Kidney epithelial cell (primary cell): ENCODE measurements at regions not wholly inside any gene's neighbourhood (a gene's known extent, or its start where the extent isn't known, plus 50 kb on each side); places are given as distances from the start of the nearest gene placed in this dataset.

Source experiments
- DNase-seq: peaks from one replicate; pipeline ENCODE4 v3.0.0-alpha.2; 2010; ENCODE audit warnings: low read depth
- H3K27me3 ChIP-seq: 2 replicates; pipeline ENCODE4 v1.6.0; 2011; ENCODE audit warnings: low read length; ENCODE audit not compliant: control insufficient read depth, insufficient read depth
- H3K36me3 ChIP-seq: 2 replicates; pipeline ENCODE4 v1.5.1; 2011; ENCODE audit warnings: low read length; ENCODE audit not compliant: control insufficient read depth, insufficient read depth
- H3K4me3 ChIP-seq: 2 replicates; pipeline ENCODE4 v1.5.1; 2011; ENCODE audit warnings: low read depth, mild to moderate bottlenecking, control low read depth, low read length
- TF ChIP-seq, protein P1 (sequence below): IDR thresholded peaks from 2 replicates; pipeline ENCODE4 v1.5.1; 2011; ENCODE audit warnings: mild to moderate bottlenecking, moderate library complexity, low read length, control low read depth, inconsistent platforms; ENCODE audit not compliant: insufficient read depth, poor library complexity, severe bottlenecking

GRCh38 chr6:62923728-62924127, 287.5 kb upstream of the FKBP1C start:
- H3K27me3 ChIP-seq: no peaks in the 10 kb centered on the region
- TF ChIP-seq, protein P1, sequence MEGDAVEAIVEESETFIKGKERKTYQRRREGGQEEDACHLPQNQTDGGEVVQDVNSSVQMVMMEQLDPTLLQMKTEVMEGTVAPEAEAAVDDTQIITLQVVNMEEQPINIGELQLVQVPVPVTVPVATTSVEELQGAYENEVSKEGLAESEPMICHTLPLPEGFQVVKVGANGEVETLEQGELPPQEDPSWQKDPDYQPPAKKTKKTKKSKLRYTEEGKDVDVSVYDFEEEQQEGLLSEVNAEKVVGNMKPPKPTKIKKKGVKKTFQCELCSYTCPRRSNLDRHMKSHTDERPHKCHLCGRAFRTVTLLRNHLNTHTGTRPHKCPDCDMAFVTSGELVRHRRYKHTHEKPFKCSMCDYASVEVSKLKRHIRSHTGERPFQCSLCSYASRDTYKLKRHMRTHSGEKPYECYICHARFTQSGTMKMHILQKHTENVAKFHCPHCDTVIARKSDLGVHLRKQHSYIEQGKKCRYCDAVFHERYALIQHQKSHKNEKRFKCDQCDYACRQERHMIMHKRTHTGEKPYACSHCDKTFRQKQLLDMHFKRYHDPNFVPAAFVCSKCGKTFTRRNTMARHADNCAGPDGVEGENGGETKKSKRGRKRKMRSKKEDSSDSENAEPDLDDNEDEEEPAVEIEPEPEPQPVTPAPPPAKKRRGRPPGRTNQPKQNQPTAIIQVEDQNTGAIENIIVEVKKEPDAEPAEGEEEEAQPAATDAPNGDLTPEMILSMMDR: no peak
- no peak overlapping the region for H3K4me3 ChIP-seq
- no peaks in the 10 kb centered on the region for H3K36me3 ChIP-seq
- DNase-seq: no peak

GRCh38 chr6:62940848-62941247, 270.4 kb upstream of the FKBP1C start:
- DNase-seq: no peak
- Histone ChIP-seq H3K36me3 (no peaks in the 10 kb centered on the region), H3K27me3 (no peaks in the 10 kb centered on the region), H3K4me3 (no peak overlapping the region)
- TF ChIP-seq, protein P1: no peak

- Histone ChIP-seq H3K36me3 (no peaks in the 10 kb centered on the region), H3K27me3 (no peaks in the 10 kb centered on the region), H3K4me3 (no peak overlapping the region)
- TF ChIP-seq, protein P1: no peak
- DNase-seq: no peak
Measured at GRCh38 chr6:62942000-62942399, 269.3 kb upstream of the FKBP1C start.

- TF ChIP-seq, protein P1: no peak
- DNase-seq: no peak
- Histone ChIP-seq H3K36me3 (no peaks in the 10 kb centered on the region), H3K27me3 (no peaks in the 10 kb centered on the region), H3K4me3 (no peak overlapping the region)
Measured at GRCh38 chr6:62968834-62969233, 242.4 kb upstream of the FKBP1C start.

DNA sequence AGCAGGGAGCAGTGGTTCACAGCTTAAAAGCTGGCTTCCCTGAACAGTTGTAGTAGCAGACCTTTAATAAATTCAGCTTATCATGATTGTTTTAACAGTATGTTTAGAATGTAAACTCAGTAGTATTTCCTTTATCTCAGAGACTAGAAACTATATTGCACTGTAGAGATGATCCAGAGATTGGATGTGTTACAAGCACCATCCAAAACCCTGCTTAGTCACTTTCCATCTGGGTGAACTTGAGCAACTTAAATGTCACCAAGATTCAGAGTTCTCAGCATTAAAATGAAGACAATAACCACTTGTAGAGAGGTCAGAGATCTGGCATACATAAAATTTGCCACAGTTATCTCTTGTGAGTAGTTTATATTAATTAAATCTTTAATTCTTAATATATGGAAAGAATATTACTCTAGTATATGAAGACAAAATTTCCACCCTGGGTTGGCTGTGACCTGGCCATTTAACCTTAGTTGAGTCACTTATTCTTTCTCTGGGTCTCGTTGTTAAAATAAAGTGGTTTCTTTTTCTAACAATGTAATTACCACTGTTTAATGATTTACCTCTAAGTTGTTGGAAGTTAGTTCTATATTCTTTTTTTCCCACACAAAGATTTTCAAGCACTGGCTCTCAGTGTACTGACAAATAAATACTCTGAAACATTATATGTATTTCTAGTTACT, 239.2 kb upstream of the FKBP1C start:
- peak; percentile 61 for DNase-seq
- TF ChIP-seq, protein P1: no peak

DNA sequence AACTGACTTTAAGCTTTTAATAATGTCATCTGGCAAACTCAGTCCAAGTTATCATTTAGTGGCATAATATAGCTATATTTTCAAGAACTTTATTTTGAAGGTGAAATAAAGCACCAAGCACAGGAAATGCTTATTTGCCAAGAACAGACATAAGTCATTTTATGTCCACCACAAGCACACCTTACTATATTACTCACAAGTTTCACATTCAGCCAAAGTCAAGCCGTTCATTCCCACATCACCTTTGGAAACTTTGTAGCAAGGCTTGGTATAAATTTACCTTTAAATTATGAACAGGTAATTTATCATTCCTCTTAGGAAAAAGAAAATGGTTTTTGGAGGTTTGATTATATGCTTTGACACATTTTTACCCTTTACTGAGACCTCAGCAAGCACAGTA, 236.8 kb upstream of the FKBP1C start:
- no peak for DNase-seq
- no peak overlapping the region for H3K4me3 ChIP-seq
- no peaks in the 10 kb centered on the region for H3K27me3 ChIP-seq
- no peaks in the 10 kb centered on the region for H3K36me3 ChIP-seq
- TF ChIP-seq, protein P1: no peak

More for the DNA sequence above, 239.2 kb upstream of the FKBP1C start:
- Histone ChIP-seq H3K27me3 (no peaks in the 10 kb centered on the region), H3K36me3 (no peaks in the 10 kb centered on the region), H3K4me3 (no peak overlapping the region)
